Mononuclear cell (primary cell): ENCODE measurements at regions not wholly inside any gene's neighbourhood (a gene's known extent, or its start where the extent isn't known, plus 50 kb on each side); places are given as distances from the start of the nearest gene placed in this dataset.

Experiments used
- H3K27me3 ChIP-seq: 2 replicates; pipeline ENCODE4 v1.6.0; 2011; ENCODE audit warnings: low read length, control low read depth; ENCODE audit not compliant: insufficient read depth
- H3K4me1 ChIP-seq: 2 replicates; pipeline ENCODE4 v1.5.1; 2011; ENCODE audit warnings: mild to moderate bottlenecking, low read length, control low read depth; ENCODE audit not compliant: insufficient read depth
- H3K4me3 ChIP-seq: 2 replicates; pipeline ENCODE4 v1.5.1; 2011; ENCODE audit warnings: mild to moderate bottlenecking, low read length, moderate library complexity
- H3K9me3 ChIP-seq: 2 replicates; pipeline ENCODE4 v1.5.1; 2011; ENCODE audit warnings: low read depth, mild to moderate bottlenecking, control low read depth, low read length

- Histone ChIP-seq H3K27me3 (no peaks in the 10 kb centered on the region), H3K4me1 (peaks cover 30% of the 10 kb centered on the region), H3K4me3 (no peak overlapping the region), H3K9me3 (no peaks in the 10 kb centered on the region)
Measured at GRCh38 chr15:38614621-38615020, 50.0 kb upstream of the RASGRP1 start.

GRCh38 chr15:38617831-38618230 lies 53.2 kb upstream of the RASGRP1 start:
- no peaks in the 10 kb centered on the region for H3K27me3 ChIP-seq
- no peak overlapping the region for H3K4me3 ChIP-seq
- peaks cover 5% of the 10 kb centered on the region for H3K4me1 ChIP-seq
- H3K9me3 ChIP-seq: no peaks in the 10 kb centered on the region

- Histone ChIP-seq H3K9me3 (no peaks in the 10 kb centered on the region), H3K4me3 (no peak overlapping the region), H3K27me3 (no peaks in the 10 kb centered on the region), H3K4me1 (no peaks in the 10 kb centered on the region)
Measured at GRCh38 chr15:38618242-38618955, 53.8 kb upstream of the RASGRP1 start.

GRCh38 chr15:38620098-38620497 lies 55.5 kb upstream of the RASGRP1 start:
- H3K27me3 ChIP-seq: no peaks in the 10 kb centered on the region
- H3K4me3 ChIP-seq: no peak overlapping the region
- no peaks in the 10 kb centered on the region for H3K9me3 ChIP-seq
- no peaks in the 10 kb centered on the region for H3K4me1 ChIP-seq

- Histone ChIP-seq H3K9me3 (no peaks in the 10 kb centered on the region), H3K27me3 (no peaks in the 10 kb centered on the region), H3K4me3 (no peak overlapping the region), H3K4me1 (no peaks in the 10 kb centered on the region)
Measured at GRCh38 chr15:38620851-38621594, 56.4 kb upstream of the RASGRP1 start.

- Histone ChIP-seq H3K27me3 (no peaks in the 10 kb centered on the region), H3K4me3 (no peak overlapping the region), H3K9me3 (no peaks in the 10 kb centered on the region), H3K4me1 (peaks cover 9% of the 10 kb centered on the region)
Measured at GRCh38 chr15:38622304-38622703, 57.7 kb upstream of the RASGRP1 start.

- Histone ChIP-seq H3K4me3 (no peak overlapping the region), H3K27me3 (no peaks in the 10 kb centered on the region), H3K9me3 (no peaks in the 10 kb centered on the region), H3K4me1 (peaks cover 9% of the 10 kb centered on the region)
Measured at GRCh38 chr15:38622908-38623307, 58.3 kb upstream of the RASGRP1 start.

- H3K9me3 ChIP-seq: no peaks in the 10 kb centered on the region
- peaks cover 9% of the 10 kb centered on the region for H3K4me1 ChIP-seq
- no peak overlapping the region for H3K4me3 ChIP-seq
- no peaks in the 10 kb centered on the region for H3K27me3 ChIP-seq
Measured at GRCh38 chr15:38623744-38624143, 59.1 kb upstream of the RASGRP1 start.

GRCh38 chr15:38624244-38625205 lies 59.9 kb upstream of the RASGRP1 start:
- Histone ChIP-seq H3K4me1 (peaks cover 9% of the 10 kb centered on the region), H3K9me3 (no peaks in the 10 kb centered on the region), H3K4me3 (no peak overlapping the region), H3K27me3 (no peaks in the 10 kb centered on the region)

- peaks cover 9% of the 10 kb centered on the region for H3K4me1 ChIP-seq
Measured at GRCh38 chr15:38625886-38626285, 61.3 kb upstream of the RASGRP1 start.

GRCh38 chr15:38626443-38627050 lies 61.9 kb upstream of the RASGRP1 start:
- Histone ChIP-seq H3K27me3 (no peaks in the 10 kb centered on the region), H3K9me3 (no peaks in the 10 kb centered on the region), H3K4me1 (peaks cover 12% of the 10 kb centered on the region), H3K4me3 (no peak overlapping the region)

More at GRCh38 chr15:38625886-38626285, 61.3 kb upstream of the RASGRP1 start:
- Histone ChIP-seq H3K9me3 (no peaks in the 10 kb centered on the region), H3K4me3 (no peak overlapping the region), H3K27me3 (no peaks in the 10 kb centered on the region)

- Histone ChIP-seq H3K4me1 (peaks cover 15% of the 10 kb centered on the region), H3K4me3 (no peak overlapping the region), H3K27me3 (no peaks in the 10 kb centered on the region), H3K9me3 (no peaks in the 10 kb centered on the region)
Measured at GRCh38 chr15:38627689-38628277, 63.2 kb upstream of the RASGRP1 start.

GRCh38 chr15:38631119-38632075 lies 66.8 kb upstream of the RASGRP1 start:
- peaks cover 13% of the 10 kb centered on the region for H3K4me1 ChIP-seq
- no peaks in the 10 kb centered on the region for H3K27me3 ChIP-seq
- H3K9me3 ChIP-seq: no peaks in the 10 kb centered on the region
- H3K4me3 ChIP-seq: no peak overlapping the region
